ENCODE measurements at regions not wholly inside any gene's neighbourhood (a gene's known extent, or its start where the extent isn't known, plus 50 kb on each side); places are given as distances from the start of the nearest gene placed in this dataset.

DNA sequence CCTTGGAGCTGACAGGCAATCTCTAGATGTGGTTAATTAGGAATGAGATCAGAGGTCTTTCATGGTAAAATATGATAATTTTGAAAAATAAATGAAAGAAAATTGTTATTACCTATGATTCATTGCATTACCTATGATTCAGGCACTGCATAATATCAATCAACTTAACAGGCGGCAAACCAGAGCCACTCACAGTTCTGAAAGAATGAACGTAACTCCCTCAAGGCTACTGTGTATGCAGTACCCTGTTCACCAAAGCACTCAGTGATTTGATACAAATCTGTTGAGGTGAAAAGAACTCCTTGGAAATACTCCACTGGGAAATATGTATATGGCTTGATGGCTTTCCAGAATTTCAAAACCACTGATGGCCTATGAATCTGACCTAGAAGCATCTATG lies 398.9 kb downstream of the ACTL7B start:
- Mint-ChIP-seq H3K36me3 (ENCODE audit: insufficient read depth, unreplicated experiment) (no peaks in the 10 kb centered on the region), H3K9me3 (ENCODE audit: unreplicated experiment) (no peaks in the 10 kb centered on the region), H3K4me1 (ENCODE audit: low read depth, unreplicated experiment) (no peaks in the 10 kb centered on the region), H3K4me3 (ENCODE audit: unreplicated experiment) (no peak overlapping the region), H3K27me3 (ENCODE audit: insufficient read depth, unreplicated experiment) (peaks cover 4% of the 10 kb centered on the region), H3K27ac (ENCODE audit: unreplicated experiment) (no peak overlapping the region)
- no peaks in the 10 kb centered on the region for H3K27me3 ChIP-seq (replicated peaks; ENCODE audit: control insufficient read depth, insufficient read depth, low read length)
- no TSS peak for BruUV-seq (replicated peaks)
- no peaks in the 10 kb centered on the region for H3K36me3 ChIP-seq (ENCODE audit: control insufficient read depth, insufficient read depth, low read length)
- no peak for DNase-seq
- no peaks in the 10 kb centered on the region for H3K4me1 ChIP-seq
- intact Hi-C loops (cut with micrococcal nuclease; ENCODE audit: unreplicated experiment) = no loop called here
- ChIA-PET POLR2A (no interaction called here), CTCF (no interaction called here)
- TF ChIP-seq, protein P1, sequence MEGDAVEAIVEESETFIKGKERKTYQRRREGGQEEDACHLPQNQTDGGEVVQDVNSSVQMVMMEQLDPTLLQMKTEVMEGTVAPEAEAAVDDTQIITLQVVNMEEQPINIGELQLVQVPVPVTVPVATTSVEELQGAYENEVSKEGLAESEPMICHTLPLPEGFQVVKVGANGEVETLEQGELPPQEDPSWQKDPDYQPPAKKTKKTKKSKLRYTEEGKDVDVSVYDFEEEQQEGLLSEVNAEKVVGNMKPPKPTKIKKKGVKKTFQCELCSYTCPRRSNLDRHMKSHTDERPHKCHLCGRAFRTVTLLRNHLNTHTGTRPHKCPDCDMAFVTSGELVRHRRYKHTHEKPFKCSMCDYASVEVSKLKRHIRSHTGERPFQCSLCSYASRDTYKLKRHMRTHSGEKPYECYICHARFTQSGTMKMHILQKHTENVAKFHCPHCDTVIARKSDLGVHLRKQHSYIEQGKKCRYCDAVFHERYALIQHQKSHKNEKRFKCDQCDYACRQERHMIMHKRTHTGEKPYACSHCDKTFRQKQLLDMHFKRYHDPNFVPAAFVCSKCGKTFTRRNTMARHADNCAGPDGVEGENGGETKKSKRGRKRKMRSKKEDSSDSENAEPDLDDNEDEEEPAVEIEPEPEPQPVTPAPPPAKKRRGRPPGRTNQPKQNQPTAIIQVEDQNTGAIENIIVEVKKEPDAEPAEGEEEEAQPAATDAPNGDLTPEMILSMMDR (IDR thresholded peaks at IDR 0.05; ENCODE audit: insufficient read depth in 1 of 2, low read depth in 1 of 2, low read length in 1 of 2, severe bottlenecking in 1 of 2, unreplicated experiment in 1 of 2) = no peak
- H3K9me3 ChIP-seq = no peaks in the 10 kb centered on the region
- no peak overlapping the region for H3K4me3 ChIP-seq (ENCODE audit: low read depth, low read length)

DNA sequence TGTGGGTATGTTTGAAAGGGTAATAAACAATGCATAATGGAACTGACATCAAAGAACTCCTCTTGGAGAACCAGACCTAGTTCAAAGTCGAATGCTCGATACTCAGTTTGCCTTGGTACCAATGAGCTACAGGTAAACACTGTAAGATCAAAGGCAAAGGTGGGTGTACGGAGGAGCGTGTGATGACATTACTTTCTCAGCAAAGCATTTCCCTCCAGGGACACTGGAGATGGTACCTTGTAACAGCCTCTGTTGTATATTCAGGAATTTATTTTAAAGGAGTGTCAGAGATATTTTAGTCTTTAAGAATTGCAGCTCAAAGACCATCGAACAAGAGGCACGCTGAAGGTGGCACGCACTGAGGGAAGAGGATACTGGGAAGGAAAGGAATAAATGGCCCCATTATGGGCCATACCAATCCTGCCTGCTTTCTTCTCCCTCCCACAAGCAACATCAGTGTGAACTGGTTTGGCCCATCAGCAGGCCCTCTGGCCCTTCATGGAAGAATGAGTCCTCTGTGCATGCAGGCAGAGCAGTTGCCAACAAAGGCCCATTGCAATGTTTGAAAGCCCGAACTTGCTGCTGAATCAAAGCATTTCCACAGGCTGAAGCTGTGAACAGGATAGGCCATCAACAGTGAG lies 410.2 kb downstream of the ACTL7B start:
- peak in 1 of 2 experiments; percentile 8 for DNase-seq
- Mint-ChIP-seq H3K27ac (ENCODE audit: unreplicated experiment) (no peak overlapping the region), H3K4me3 (ENCODE audit: unreplicated experiment) (no peak overlapping the region), H3K36me3 (ENCODE audit: insufficient read depth, unreplicated experiment) (no peaks in the 10 kb centered on the region), H3K4me1 (ENCODE audit: low read depth, unreplicated experiment) (no peaks in the 10 kb centered on the region), H3K27me3 (ENCODE audit: insufficient read depth, unreplicated experiment) (no peaks in the 10 kb centered on the region), H3K9me3 (ENCODE audit: unreplicated experiment) (no peaks in the 10 kb centered on the region)
- TF ChIP-seq, protein P1 (IDR thresholded peaks at IDR 0.05; ENCODE audit: insufficient read depth in 1 of 2, low read depth in 1 of 2, low read length in 1 of 2, severe bottlenecking in 1 of 2, unreplicated experiment in 1 of 2) = no peak
- Histone ChIP-seq H3K9me3 (no peaks in the 10 kb centered on the region), H3K36me3 (ENCODE audit: control insufficient read depth, insufficient read depth, low read length) (no peaks in the 10 kb centered on the region), H3K4me1 (peaks cover 8% of the 10 kb centered on the region; the same call in 1 of the 2 replicates), H3K4me3 (ENCODE audit: low read depth, low read length) (no peak overlapping the region), H3K27me3 (replicated peaks; ENCODE audit: control insufficient read depth, insufficient read depth, low read length) (no peaks in the 10 kb centered on the region)
- BruUV-seq (replicated peaks) = no TSS peak
- intact Hi-C loops (cut with micrococcal nuclease; ENCODE audit: unreplicated experiment) = no loop called here
- POLR2A ChIA-PET = no interaction called here
- CTCF ChIA-PET = interaction anchor here (1.0 kb wide), 1 partner anchor 29 kb away, joined by 4 read pairs; no protein-coding TSS in a partner anchor

GRCh38 chr9:108444400-108445358 lies 411.1 kb downstream of the ACTL7B start:
- Histone ChIP-seq H3K27me3 (replicated peaks; ENCODE audit: control insufficient read depth, insufficient read depth, low read length) (no peaks in the 10 kb centered on the region), H3K9me3 (no peaks in the 10 kb centered on the region), H3K4me3 (ENCODE audit: low read depth, low read length) (no peak overlapping the region), H3K4me1 (peaks cover 8% of the 10 kb centered on the region; the same call in 1 of the 2 replicates), H3K36me3 (ENCODE audit: control insufficient read depth, insufficient read depth, low read length) (no peaks in the 10 kb centered on the region)
- TF ChIP-seq, protein P1 (IDR thresholded peaks at IDR 0.05; ENCODE audit: insufficient read depth in 1 of 2, low read depth in 1 of 2, low read length in 1 of 2, severe bottlenecking in 1 of 2, unreplicated experiment in 1 of 2) = no peak
- no TSS peak for BruUV-seq (replicated peaks)
- intact Hi-C loops (cut with micrococcal nuclease; ENCODE audit: unreplicated experiment) = no loop called here
- Mint-ChIP-seq H3K4me1 (ENCODE audit: low read depth, unreplicated experiment) (no peaks in the 10 kb centered on the region), H3K27ac (ENCODE audit: unreplicated experiment) (no peak overlapping the region), H3K4me3 (ENCODE audit: unreplicated experiment) (no peak overlapping the region), H3K36me3 (ENCODE audit: insufficient read depth, unreplicated experiment) (no peaks in the 10 kb centered on the region), H3K27me3 (ENCODE audit: insufficient read depth, unreplicated experiment) (no peaks in the 10 kb centered on the region), H3K9me3 (ENCODE audit: unreplicated experiment) (no peaks in the 10 kb centered on the region)
- CTCF ChIA-PET = interaction anchor here (1.0 kb wide), 1 partner anchor 28 kb away, joined by 4 read pairs; no protein-coding TSS in a partner anchor
- peak in 1 of 2 experiments; percentile 29 for DNase-seq
- POLR2A ChIA-PET = no interaction called here

All from Caco-2 (cell line).